Adipocyte (in vitro differentiated cells): ENCODE measurements at regions not wholly inside any gene's neighbourhood (a gene's known extent, or its start where the extent isn't known, plus 50 kb on each side); places are given as distances from the start of the nearest gene placed in this dataset.

Source experiments
- DNase-seq: peaks from one replicate; pipeline ENCODE4 v3.0.0-alpha.2; 2015; ENCODE audit warnings: low read depth
- H3K27me3 ChIP-seq: replicated peaks from 2 replicates; pipeline ENCODE4 v1.7.0; 2013; ENCODE audit warnings: mild to moderate bottlenecking, low read length, moderate library complexity; ENCODE audit not compliant: control insufficient read depth, insufficient read depth
- H3K36me3 ChIP-seq: 2 replicates; pipeline ENCODE4 v1.7.0; 2013; ENCODE audit warnings: low read length, mild to moderate bottlenecking, moderate library complexity; ENCODE audit not compliant: control insufficient read depth, insufficient read depth, severe bottlenecking
- H3K4me1 ChIP-seq: 2 replicates; pipeline ENCODE4 v1.7.0; 2013; ENCODE audit warnings: mild to moderate bottlenecking, low read length, moderate library complexity; ENCODE audit not compliant: control insufficient read depth, insufficient read depth
- H3K4me3 ChIP-seq: 2 replicates; pipeline ENCODE4 v1.7.0; 2013; ENCODE audit warnings: mild to moderate bottlenecking, low read length, moderate library complexity
- H3K9ac ChIP-seq: 2 replicates; pipeline ENCODE4 v1.7.0; 2013; ENCODE audit warnings: mild to moderate bottlenecking, low read length, moderate library complexity
- H3K9me3 ChIP-seq: 2 replicates; pipeline ENCODE4 v1.7.0; 2013; ENCODE audit warnings: mild to moderate bottlenecking, low read length, moderate library complexity; ENCODE audit not compliant: control insufficient read depth

GRCh38 chr3:150253622-150254021 lies 154.5 kb upstream of the TSC22D2 start:
- Histone ChIP-seq H3K9ac (no peak overlapping the region), H3K27me3 (no peaks in the 10 kb centered on the region), H3K4me3 (no peak overlapping the region), H3K36me3 (no peaks in the 10 kb centered on the region), H3K4me1 (peaks cover 71% of the 10 kb centered on the region), H3K9me3 (no peaks in the 10 kb centered on the region)
- no peak for DNase-seq

- H3K9me3 ChIP-seq, result no peaks in the 10 kb centered on the region
- peaks cover 75% of the 10 kb centered on the region for H3K4me1 ChIP-seq
- peak overlapping the region; percentile 65 for H3K9ac ChIP-seq
- peak; percentile 35 for DNase-seq
- H3K36me3 ChIP-seq, result no peaks in the 10 kb centered on the region
- H3K4me3 ChIP-seq, result peak overlapping the region; percentile 57
- H3K27me3 ChIP-seq, result no peaks in the 10 kb centered on the region
Measured at GRCh38 chr3:150252462-150252861, 155.6 kb upstream of the TSC22D2 start.

GRCh38 chr3:150251187-150252062 lies 156.7 kb upstream of the TSC22D2 start:
- H3K27me3 ChIP-seq, result no peaks in the 10 kb centered on the region
- peak overlapping the region; percentile 57 for H3K4me3 ChIP-seq
- H3K4me1 ChIP-seq, result peaks cover 75% of the 10 kb centered on the region
- peak overlapping the region; percentile 65 for H3K9ac ChIP-seq
- peak; percentile 30 for DNase-seq
- H3K9me3 ChIP-seq, result no peaks in the 10 kb centered on the region
- no peaks in the 10 kb centered on the region for H3K36me3 ChIP-seq

GRCh38 chr3:150249779-150250470 lies 158.2 kb upstream of the TSC22D2 start:
- Histone ChIP-seq H3K36me3 (no peaks in the 10 kb centered on the region), H3K27me3 (no peaks in the 10 kb centered on the region), H3K4me3 (no peak overlapping the region), H3K9ac (no peak overlapping the region), H3K4me1 (peaks cover 65% of the 10 kb centered on the region), H3K9me3 (no peaks in the 10 kb centered on the region)
- no peak for DNase-seq

DNA sequence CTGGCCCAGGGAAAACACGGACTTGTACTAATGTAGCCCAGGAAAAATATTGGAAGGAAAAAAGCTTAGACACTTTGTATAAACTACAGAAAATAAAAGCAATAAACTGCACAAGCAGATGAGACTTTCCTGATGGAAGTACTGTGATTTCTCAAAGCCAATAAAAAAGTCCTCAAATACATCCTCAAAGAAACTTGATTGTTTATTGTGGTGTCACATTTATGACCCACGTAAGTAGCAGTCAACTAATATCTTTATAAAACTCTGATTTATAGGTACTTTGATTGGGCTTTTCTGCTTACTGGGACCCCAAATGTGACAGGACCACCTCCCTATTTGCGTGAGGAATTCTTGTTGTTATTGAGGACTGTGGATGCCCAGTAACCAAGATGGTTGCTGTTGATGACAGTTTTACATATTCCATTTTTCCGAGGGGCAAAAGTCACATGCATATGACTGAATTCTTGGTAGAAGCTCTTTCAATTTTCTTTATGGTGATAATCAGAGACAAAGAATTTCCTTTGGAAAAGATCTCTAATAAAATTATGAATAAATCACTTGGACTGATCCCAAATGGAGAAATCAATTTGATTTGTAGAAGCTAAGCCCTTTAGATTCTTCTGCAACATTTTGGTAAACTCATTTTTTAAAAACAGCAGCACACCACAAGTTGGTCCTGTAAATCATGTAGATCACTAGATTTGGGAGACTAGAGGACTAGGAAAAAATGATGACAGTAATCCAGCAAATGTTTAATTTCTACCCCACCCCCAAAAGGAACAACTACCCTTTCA lies 159.0 kb upstream of the TSC22D2 start:
- Histone ChIP-seq H3K4me1 (peaks cover 59% of the 10 kb centered on the region), H3K9ac (peak overlapping the region; percentile 66), H3K9me3 (no peaks in the 10 kb centered on the region), H3K36me3 (no peaks in the 10 kb centered on the region), H3K27me3 (no peaks in the 10 kb centered on the region), H3K4me3 (peak overlapping the region; percentile 25)
- DNase-seq, result no peak

DNA sequence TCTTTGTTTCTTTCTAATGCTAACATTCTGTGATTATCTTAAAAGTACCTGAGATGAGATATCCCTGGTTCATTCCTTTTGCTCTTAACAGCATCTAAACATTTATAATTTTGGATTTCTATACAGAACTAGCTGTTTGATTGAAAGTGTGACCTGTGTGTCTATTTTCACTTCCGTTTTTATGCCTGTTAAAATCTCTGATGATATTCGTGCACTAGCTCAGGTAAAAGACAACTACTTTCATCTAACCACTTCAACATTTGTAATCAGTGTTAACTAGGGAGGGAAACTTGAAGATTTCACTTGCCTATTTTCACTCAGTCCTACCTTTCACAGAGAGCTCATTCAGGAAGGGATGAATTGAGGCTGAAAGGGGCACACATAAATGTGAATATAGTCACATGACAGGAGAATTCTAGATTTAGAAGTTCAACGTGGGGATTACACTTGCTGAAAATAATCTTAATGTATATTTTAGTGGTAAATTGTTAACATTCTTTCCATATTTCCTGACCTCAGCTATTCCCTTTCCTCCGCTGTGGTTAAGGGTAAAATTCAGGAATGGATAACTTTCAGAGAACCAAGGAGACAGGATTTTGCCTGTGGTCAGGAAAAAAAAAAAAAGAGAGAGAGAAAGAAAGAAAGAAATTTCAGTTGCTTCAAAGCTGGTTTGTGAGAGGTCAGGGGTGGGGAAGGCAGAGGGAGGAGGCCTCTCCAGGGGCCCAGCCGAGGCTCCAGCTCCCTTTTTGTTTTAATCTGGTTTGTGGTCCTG lies 159.8 kb upstream of the TSC22D2 start:
- Histone ChIP-seq H3K4me1 (peaks cover 52% of the 10 kb centered on the region), H3K9ac (peak overlapping the region; percentile 66)
- peak; percentile 80 for DNase-seq

DNA sequence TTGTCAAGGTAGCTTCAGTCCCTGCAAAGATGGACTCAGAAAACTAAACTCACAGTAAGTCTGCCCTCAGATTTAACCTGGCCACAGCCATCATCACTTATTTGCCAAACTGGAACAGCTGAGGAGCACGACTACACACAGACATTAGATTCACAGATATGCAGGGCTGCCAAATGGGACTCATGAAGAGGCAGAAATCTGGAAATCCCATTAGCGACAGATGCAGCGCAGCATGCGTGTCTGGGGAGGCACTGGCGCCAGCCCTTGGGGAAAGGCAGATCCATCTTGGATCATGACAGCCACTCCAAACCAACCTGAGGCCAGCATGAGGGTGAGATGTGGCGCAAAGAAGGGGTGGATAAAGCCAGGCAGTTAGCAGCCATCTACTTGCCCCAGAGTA lies 160.7 kb upstream of the TSC22D2 start:
- H3K9me3 ChIP-seq, result no peaks in the 10 kb centered on the region
- H3K27me3 ChIP-seq, result no peaks in the 10 kb centered on the region
- no peak overlapping the region for H3K4me3 ChIP-seq
- no peaks in the 10 kb centered on the region for H3K36me3 ChIP-seq
- no peak for DNase-seq
- peaks cover 43% of the 10 kb centered on the region for H3K4me1 ChIP-seq
- H3K9ac ChIP-seq, result no peak overlapping the region

More for the DNA sequence above, 159.8 kb upstream of the TSC22D2 start:
- no peaks in the 10 kb centered on the region for H3K9me3 ChIP-seq
- peak overlapping the region; percentile 25 for H3K4me3 ChIP-seq
- no peaks in the 10 kb centered on the region for H3K27me3 ChIP-seq
- H3K36me3 ChIP-seq, result no peaks in the 10 kb centered on the region

GRCh38 chr3:150243466-150243865 lies 164.6 kb upstream of the TSC22D2 start:
- peaks cover 4% of the 10 kb centered on the region for H3K4me1 ChIP-seq
- no peaks in the 10 kb centered on the region for H3K27me3 ChIP-seq
- no peaks in the 10 kb centered on the region for H3K9me3 ChIP-seq
- no peaks in the 10 kb centered on the region for H3K36me3 ChIP-seq
- H3K4me3 ChIP-seq, result no peak overlapping the region
- H3K9ac ChIP-seq, result no peak overlapping the region
- no peak for DNase-seq

GRCh38 chr3:150242220-150242936 lies 165.7 kb upstream of the TSC22D2 start:
- H3K9me3 ChIP-seq, result no peaks in the 10 kb centered on the region
- peaks cover 3% of the 10 kb centered on the region for H3K4me1 ChIP-seq
- no peak overlapping the region for H3K4me3 ChIP-seq
- no peak overlapping the region for H3K9ac ChIP-seq
- peak; percentile 67 for DNase-seq
- H3K36me3 ChIP-seq, result no peaks in the 10 kb centered on the region
- H3K27me3 ChIP-seq, result no peaks in the 10 kb centered on the region

- Histone ChIP-seq H3K36me3 (no peaks in the 10 kb centered on the region), H3K27me3 (no peaks in the 10 kb centered on the region), H3K4me1 (peaks cover 17% of the 10 kb centered on the region), H3K9me3 (no peaks in the 10 kb centered on the region), H3K9ac (no peak overlapping the region), H3K4me3 (no peak overlapping the region)
- DNase-seq, result no peak
Measured at GRCh38 chr3:150240891-150241290, 167.2 kb upstream of the TSC22D2 start.
